ENCODE measurements at regions not wholly inside any gene's neighbourhood (a gene's known extent, or its start where the extent isn't known, plus 50 kb on each side); places are given as distances from the start of the nearest gene placed in this dataset.

DNA sequence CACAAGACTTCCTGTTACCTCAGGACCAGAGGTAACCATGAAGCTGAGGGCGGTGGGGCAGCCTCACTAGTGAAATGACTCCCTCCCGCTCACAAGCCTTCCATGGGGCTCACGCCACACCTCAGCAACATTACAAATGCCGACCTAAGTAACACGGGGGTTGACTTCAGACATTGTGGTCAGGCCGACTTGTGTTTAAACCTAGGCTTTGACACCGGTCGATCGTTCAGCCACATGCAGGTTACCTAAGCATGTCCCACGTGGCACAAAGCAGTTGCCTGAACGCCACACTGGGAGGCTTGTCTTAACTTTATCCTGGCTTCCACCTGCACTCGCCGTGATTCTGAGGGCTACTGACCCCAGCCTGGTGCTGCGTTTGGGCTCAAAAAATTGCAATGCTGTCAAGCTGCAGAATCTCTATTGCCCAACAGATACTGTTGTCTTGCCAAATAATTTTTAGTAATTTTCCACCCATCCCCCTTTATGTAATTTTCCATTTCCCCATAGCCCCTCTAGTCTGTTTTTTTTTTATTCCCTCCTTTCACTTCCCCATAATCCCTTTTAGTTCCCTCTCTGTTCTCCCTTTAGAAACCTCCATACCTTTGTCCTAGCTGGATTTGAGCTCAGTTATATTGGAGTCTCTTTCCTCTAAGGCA is 158.6 kb upstream of the RGMA start:
- no peak for DNase-seq

DNA sequence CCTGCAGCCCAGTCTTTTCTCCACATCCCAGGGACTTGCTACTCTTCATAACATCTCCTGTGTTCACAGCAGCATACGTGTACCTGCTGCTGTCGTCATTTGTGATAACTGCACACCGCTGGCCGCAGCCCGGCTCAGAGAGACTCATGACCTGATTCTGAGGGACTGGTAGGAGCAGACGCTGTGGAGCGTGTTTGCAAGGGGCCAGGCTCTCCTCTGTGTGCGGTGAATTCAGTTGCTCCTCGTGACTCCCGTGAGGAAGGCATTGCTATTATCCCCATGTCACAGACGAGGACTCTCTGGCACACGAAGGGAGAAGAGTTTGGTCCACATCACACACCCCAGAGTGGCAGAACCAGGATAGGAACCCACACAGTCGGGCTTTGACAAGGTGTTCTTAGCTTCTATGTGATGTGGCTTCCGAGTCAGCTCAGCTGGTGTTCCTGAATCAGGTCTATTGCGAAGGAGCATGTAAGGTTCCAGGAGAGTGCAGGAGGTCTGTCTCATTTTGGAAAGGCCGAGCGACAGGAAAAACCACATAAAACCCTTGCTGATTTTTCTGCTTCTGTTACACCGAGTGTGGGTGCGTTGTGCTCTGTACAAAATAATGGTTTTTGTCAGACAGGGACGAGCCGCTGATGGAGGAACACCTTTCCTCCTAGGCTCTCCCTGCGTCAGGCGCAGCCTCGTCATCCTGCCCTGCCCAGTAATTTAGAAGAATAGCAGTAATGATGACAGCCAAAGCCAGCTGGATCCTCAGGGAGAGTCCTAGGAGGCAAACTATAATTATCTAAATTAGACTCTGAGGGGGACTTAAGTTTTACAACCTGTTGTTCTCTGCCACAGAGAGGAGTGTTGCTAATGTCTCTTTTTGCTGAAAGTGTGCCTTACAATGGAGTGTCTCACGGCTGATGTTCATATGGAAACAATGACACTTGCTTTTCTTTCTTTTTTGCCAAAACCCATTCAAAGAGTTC is 157.5 kb upstream of the RGMA start:
- no peak for DNase-seq

DNA sequence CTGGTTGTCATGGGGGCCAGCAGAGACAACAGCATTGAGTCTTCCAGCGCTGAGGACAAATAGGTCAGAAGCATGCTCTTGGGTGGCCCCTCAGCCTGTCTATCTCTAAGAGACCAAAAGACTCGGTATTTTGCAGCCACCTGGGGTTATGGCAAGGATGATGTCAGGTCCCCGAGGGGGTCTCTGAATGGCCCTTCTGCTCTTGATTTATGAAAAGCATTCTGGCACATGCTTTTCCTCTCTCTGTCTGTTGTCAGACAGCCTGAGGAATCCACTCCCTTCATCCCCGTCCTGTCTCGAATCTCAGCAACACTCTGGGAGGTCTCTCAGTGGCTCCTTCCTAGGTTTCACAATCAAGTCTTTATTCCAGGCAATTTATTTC is 156.6 kb upstream of the RGMA start:
- DNase-seq, result no peak

DNA sequence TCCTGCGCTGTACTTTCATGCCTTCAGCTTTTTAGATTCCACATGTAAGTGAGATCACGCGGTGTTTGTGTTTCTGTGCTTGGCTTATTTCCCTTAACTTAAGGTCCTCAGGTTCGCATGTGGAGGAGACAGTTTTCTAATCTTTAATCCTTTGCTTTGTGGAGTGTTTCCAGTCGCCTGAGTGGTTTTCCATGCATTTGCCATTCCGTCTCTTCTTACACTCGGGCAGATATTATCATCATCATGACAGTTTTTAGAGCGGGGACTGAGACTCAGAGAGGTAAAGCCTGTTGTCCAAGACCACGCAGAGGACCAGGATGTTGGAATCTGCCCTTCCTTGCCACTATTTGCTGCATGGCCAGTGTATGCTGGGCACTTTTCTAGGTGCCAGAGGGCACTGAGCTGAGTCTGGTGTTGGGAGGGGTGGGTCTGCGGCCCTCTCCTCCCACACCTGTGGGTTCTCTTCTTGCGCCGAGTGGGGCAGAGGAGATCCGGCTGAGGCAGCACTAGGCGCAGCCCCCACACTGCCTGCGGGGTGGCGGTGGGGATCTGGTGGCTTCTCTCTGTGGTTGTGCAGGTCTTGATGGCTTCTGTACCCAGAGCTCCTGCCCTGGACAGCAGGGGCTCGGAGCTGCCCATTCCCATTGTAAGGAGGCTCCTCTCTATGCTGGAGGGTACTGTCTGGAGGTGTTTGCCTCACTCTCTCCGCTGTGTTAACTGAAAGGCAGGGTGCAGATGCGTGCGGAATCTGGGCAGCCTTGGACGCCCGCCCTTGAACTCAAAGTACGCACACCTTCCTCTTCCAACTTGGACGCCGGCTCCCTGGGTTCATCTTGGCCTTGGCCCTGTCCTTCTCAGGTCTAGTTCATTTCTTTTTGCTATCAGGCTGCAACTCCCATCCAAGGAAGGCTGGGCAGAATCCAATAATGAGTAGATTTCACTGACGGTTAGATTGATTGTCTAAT is 156.0 kb upstream of the RGMA start:
- DNase-seq, result no peak

DNA sequence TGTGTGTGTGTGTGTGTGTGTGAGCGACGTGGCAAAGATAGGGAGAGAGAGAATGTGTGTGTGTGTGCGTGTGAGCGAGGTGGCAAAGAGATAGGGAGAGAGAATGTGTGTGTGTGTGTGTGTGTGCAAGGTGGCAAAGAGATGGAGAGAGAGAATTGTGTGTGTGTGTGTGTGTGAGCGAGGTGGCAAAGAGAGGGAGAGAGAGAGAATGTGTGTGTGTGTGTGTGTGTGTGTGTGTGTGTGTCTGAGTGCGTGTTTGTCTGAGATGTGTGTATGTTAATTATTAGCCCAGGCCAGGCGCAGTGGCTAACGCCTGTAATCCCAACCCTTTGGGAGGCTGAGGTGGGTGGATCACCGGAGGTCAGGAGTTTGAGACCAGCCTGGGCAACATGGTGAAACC is 154.6 kb upstream of the RGMA start:
- no peak for DNase-seq

DNA sequence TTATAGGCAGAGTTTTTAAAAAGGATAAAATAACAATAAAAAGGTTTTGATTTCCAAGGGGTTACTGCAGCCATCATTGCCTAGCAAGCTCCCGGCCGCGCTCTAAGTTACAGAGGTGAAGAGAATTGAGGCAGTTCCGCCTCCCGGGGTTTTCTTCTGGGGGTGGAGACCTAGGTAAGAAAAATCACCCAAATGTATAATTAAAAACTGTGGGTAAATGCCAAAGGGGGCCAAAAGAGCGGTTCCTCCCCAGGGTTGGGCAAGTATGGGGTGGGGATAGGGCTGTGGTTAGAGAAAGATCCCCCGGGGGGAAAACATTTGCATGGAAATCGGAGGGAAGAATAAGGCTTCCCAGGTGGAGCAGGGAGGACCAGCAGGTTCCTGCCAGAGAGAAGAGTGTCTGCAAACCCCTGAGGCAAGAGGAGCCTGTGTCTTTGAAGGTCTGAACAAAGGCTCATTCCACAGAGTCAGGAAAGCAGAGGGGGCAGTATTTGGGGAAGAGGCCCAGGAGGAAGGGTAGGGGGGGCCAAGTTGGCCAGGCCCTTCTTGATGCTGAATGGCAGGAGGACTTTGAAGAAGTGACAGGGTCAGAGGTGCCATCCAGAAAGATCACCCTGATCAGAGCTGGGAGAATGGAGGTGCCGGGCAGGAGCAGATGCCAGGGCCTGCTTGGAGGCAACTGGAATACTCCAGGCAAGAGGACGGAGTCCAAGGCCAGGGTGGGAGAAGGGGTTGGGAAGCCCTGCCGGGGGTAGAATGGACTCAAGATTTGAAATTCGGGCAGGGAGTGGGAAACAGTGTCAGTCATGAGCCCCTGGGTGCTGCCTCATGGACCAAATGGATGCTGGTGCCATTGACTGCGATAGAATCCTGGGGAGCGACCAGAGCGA is 152.9 kb upstream of the RGMA start:
- no peak for DNase-seq

DNA sequence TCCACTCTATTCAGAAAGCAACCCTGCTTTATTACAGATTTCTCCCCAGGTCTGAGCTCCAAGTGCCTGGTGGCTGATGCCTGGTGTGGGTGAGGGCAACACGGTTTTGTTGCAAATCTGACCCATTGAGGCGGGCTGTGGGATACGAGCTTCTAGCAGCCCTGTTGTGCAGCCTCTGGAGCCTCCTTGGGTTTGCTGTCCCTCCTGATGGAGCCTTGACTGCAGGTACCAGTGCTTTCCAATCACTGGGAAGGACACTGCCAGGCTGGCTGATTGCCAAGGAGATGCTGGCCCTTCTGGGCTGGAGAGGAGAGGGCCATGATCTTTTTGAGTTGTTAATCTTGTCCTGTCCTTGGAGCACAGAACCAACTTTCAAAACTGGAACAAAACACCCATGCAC is 151.0 kb upstream of the RGMA start:
- no peak for DNase-seq

DNA sequence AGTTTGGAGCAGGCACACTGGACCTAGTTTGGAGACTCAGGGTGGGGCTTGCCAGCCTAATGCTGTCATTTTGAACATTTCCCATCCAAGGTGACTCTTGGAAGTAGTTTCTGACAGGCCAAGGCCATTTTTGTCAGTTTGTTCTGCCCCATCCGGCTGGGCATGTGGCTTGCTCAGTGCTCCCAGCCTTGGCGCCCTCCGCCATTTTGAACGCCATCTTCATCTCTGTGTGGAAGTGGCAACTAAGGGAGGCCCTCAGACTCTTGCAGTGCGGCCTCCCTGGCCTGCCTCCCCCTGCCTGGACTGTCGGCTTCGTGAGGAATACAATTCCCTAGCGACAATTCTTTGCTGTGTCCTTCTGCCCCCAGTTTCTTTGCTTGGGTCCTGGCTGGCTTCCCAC is 150.6 kb upstream of the RGMA start:
- DNase-seq, result no peak

DNA sequence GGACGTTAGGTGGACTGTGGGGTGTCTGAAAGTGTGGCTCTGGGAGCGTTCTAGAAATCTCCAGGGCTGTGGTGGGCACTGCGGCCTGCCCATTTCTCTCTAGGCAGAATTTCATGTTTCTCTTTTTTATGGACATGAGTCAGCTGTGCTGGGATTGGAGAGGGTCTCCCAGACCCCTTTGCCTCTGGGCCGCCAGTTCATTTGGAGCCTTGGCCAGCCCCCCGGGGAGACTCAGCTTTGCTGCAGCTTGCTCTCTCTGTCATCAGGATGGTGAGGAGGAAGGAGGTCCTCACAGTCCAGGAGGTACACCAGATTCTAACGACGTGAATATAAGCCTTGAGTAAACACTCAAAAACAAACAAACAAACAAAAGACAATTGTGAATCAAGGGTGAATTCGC is 149.6 kb upstream of the RGMA start:
- no peak for DNase-seq

DNA sequence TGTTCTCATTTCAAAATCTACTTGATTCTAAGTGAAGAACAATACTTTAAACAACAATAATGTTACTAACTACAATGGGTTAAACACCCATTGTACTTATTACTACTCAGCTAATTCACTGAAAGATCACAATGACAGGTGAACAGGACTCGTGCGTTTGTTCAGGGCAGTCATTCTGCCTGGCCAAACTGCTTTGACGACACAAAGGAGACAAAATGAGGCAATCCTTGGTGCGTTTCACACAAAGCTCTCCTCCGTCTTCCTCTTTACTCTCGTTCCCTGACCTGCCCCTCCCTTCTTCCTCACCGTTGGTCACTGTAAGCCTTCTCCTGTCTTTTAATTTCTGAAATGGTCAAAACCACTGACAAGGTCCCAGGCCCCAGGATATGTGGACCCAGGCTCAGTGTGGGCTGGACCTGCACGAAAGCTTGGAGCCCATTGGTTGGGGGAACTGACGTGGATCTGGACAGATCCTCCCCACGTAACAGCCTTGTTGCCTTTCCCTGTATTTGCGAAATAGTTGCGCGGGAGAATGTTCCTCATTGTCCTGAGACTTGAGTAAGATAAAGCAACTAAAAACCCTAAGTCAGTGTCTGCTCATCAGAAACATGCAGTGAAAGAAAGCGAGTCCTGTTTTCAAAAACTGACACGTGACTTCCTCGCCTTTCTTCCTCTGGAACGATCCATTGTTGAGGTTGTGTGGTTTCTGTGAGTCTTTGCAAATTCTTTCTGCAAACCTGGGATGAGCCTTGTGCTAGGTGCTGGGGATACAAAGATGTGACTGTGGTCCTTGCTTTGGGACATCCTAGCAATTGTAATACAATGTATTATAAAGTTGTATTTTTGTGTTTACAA is 147.1 kb upstream of the RGMA start:
- no peak for DNase-seq

DNA sequence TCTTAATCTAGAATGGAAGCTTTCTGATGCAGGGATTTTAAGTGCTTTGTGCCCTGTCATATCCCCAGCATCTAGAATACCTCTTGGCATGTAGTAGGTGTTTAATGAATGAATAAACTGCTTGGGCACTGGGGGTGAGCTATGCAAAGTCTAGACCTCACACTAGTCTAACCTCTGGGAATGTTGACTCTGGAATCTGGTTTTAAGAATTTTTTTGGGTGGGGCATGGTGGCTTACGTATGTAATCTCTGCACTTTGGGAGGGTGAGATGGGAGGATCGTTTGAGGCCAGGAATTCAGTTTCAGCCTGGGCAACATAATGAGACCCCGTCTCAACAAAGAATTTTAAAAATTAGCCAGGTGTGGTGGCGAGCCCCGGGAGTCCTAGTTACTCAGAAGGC is 146.3 kb upstream of the RGMA start:
- DNase-seq, result no peak

DNA sequence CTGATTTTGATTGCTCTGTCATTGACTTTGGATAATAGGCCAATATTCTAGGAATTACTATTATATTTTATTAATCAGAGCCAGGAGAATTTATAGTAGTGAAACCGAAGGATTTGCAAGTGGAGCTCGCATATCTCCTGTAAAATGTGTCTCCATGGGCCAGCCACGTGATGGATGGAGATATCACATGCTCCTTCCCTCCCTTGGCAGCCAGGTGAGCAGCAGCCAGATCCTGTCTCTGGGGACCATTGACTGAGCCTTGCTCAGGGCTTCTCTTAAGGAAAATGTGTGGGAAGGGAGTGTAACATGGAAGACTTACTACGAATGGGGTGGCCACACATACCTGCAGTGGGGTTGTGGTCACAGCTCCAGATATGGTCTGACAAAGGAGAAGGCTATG is 144.7 kb upstream of the RGMA start:
- no peak for DNase-seq

DNA sequence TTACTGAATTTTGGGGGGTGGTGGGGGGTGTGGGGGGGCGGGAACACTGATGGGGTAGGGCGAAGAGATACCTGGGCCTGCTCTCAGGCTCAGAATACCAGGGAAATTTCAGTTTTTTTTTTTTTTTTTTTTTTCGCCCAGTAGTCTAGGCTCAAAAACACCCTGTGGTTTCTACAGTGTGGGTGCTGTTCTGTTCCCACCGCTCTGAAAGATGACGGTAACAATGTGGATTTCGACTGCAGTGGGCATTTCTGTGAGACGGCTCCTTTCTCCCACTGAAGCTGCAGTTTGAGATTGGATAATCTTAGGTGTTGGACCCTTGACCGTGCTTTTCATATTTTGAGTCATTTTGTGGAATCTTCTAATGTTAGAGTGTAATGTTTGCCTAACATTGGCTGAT is 143.8 kb upstream of the RGMA start:
- DNase-seq, result no peak

DNA sequence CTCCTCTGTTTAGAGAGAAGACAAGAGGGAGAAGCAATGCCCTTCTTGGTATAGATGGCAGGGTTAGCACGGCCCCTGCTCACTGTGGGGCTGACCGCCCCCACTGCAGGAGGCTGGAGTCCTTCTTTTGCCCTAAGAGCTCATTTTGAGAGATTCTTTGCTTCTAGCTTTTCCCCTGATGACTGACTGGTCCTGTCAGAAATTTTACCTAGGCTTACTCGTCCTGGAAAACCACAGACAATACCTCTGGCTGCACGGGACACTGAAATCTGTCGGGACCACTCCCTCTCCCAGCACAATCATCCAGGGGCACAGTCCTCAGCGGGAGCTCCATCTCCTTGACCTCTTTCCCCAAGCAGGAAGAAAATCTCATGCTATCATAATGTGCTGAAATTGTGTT is 143.0 kb upstream of the RGMA start:
- DNase-seq, result no peak

DNA sequence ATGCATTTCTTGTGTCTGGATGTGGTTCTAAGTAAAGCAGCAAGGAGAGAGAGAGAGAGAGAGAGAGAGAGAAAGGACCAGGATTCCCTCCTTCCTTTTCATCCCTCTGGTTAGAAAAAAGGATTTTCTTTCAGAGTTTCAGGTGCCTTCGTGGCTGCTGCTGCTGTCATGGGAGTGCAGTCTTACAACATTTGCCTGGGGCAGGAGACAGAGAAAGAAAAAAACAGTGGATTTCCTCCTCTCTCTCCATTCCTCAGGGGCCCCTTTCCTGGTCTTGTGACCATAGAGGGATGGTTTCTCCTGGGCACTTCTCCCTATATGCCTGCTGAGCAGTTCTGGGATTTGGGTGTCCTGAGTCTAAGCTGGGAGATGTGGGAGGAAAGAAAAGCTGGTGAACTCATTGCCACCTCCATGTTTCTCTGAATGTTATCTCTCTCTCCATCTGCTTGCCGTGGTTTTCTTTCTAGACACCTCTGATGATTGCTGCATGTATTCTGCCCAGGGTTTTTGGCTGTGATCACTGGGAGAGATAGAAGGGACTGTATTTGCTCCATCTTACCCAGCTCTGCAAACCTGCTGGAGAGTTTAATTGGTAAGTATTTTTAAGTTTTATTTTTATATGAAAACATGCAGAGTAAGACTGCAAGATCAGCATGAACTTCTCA is 142.4 kb upstream of the RGMA start:
- no peak for DNase-seq

DNA sequence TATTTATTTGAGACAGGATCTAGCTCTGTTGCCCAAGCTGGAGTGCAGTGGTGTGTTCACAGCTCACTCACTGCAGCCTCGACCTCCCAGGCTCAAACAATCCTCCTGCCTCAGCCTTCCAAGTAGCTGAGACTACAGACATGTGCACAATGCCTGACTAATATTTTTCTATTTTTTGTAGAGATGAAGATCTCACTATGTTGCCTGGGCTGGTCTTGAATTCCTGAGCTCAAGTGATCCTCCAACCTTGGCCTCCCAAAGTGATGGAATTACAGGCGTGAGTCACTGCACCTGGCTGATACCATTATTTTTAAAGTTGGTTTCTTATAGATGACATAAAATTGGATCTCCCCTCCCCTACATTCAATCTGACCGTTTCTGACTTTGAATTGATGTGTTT is 139.5 kb upstream of the RGMA start:
- DNase-seq, result no peak

DNA sequence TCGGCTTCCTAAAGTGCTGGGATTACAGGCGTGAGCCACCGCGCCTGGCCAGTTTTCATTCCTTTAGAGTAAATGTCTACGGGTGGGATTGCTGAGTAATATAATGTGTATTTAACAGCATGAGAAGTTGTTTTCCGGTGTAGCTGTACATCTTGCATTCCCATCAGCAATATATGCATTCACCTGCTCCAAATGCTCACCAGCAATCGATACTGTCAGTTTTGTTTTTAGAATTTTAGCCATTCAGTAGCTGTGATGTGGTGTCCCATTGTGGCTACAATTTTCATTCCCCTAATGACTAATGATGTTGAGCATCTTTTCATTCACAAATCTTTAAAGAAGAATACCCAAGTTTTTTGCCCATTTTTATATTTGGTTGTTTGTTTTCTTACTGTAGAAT is 134.8 kb upstream of the RGMA start:
- no peak for DNase-seq

DNA sequence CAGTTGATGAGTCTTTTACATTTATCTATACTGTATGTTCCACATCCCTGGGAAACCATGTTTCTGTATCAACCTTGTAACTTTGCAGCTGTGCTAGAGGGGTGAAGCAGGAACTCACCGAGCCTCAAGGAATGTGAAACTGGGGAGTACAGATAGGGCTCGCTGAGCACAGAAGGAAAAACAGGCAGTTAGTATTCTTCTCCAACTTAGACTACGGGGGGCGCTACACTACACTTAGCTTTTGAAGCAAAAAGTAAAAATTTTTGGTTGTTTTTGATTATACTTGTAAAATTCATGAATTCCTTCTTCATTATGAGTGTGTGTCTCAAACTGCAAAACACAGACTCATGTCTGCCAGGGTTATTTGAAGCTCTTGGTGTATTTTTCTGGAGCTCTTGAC is 132.7 kb upstream of the RGMA start:
- DNase-seq, result no peak

DNA sequence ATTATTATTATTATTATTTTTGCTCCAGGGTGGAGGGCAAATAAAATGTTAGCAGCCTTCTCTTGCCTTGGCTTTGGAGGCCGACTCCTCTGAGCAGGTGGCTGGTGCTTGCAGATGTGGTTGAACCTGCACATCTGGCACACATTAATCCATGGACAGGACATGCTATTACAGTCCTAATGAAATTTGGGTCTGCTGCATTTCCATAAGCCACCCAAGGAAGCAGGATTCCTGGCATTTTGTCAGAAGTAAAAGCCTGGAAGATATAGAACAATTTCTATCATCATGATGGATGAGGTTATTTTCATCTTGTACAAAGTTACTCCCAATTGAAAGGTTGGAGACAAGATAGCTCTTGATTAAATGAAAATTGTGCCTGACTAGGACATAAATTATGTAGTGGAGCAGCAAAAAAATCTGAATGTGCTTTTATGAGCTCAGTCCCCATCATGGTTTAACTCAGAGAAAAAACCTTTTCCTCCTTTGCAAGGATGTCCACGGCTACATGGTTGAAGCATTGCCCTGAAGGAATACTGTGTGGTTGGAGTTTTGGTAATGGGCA is 130.9 kb upstream of the RGMA start:
- DNase-seq, result no peak

DNA sequence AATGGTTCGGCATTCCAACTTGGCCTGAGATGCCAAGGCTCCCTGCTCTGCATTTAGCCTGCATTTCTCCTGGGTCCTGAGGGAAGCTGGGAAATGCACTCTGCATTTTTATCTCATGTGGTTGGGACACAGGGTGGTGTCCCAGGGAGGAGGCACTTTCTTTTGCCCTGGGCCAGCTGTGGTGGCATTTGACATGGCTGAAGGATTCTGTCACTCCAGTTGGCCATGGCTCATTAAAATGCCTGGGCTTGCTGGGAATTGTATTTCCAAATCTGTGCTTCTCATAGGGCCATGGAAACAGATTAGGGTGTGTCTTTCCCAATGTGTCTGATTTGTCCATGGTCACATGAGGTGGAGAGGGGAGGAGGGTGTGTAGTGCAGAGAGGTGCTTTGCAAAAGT is 128.3 kb upstream of the RGMA start:
- DNase-seq, result no peak

Data from CD4-positive, alpha-beta T cell treated with Interleukin-17A for 4 hours (primary cell).